H9 (cell line): ENCODE measurements at regions not wholly inside any gene's neighbourhood (a gene's known extent, or its start where the extent isn't known, plus 50 kb on each side); places are given as distances from the start of the nearest gene placed in this dataset.

Experiments
- DNase-seq: peaks from one replicate; pipeline ENCODE4 v3.0.0-alpha.2; 2017
- H2AFZ ChIP-seq: one replicate; pipeline ENCODE4 v1.6.1; 2013; ENCODE audit warnings: mild to moderate bottlenecking, low read length, control low read depth, moderate library complexity
- H2AK5ac ChIP-seq: 2 replicates; pipeline ENCODE4 v1.6.1; 2013; ENCODE audit warnings: low read length, control low read depth, mixed read lengths; ENCODE audit not compliant: insufficient read length
- H2BK120ac ChIP-seq: one replicate; pipeline ENCODE4 v1.6.1; 2013; ENCODE audit warnings: low read depth, mild to moderate bottlenecking, low read length, control low read depth, inconsistent platforms; ENCODE audit not compliant: poor library complexity, severe bottlenecking
- H2BK12ac ChIP-seq: 2 replicates; pipeline ENCODE4 v1.6.1; 2013; ENCODE audit warnings: low read length, control low read depth, mixed read lengths, low read depth; ENCODE audit not compliant: insufficient read length
- H2BK15ac ChIP-seq: 2 replicates; pipeline ENCODE4 v1.6.1; 2013; ENCODE audit warnings: low read depth, low read length, control low read depth
- H2BK20ac ChIP-seq: one replicate; pipeline ENCODE4 v1.6.1; 2013; ENCODE audit warnings: low read depth, mild to moderate bottlenecking, low read length, control low read depth, inconsistent platforms; ENCODE audit not compliant: poor library complexity, severe bottlenecking
- H2BK5ac ChIP-seq: 2 replicates; pipeline ENCODE4 v1.6.1; 2013; ENCODE audit warnings: low read length, control low read depth, mixed read lengths; ENCODE audit not compliant: insufficient read length
- H3K14ac ChIP-seq: 2 replicates; pipeline ENCODE4 v1.6.1; 2013; ENCODE audit warnings: low read length, control low read depth; ENCODE audit not compliant: insufficient read depth
- H3K18ac ChIP-seq: 2 replicates; pipeline ENCODE4 v1.6.1; 2013; ENCODE audit warnings: low read depth, mild to moderate bottlenecking, mixed read lengths, low read length, control low read depth; ENCODE audit not compliant: insufficient read length
- H3K23ac ChIP-seq: 2 replicates; pipeline ENCODE4 v1.6.1; 2013; ENCODE audit warnings: low read length, control low read depth, mixed read lengths, low read depth; ENCODE audit not compliant: insufficient read length
- H3K23me2 ChIP-seq: 2 replicates; pipeline ENCODE4 v1.6.1; 2013; ENCODE audit warnings: low read depth, mild to moderate bottlenecking, mixed read lengths, low read length, control low read depth; ENCODE audit not compliant: insufficient read length, poor library complexity, severe bottlenecking
- H3K27ac ChIP-seq: 2 replicates; pipeline ENCODE4 v1.5.1; 2013; ENCODE audit warnings: low read length, control low read depth, mixed read lengths, low read depth; ENCODE audit not compliant: insufficient read length
- H3K27me3 ChIP-seq: 2 replicates; pipeline ENCODE4 v1.6.1; 2013; ENCODE audit warnings: low read length, control low read depth, inconsistent platforms; ENCODE audit not compliant: insufficient read depth
- H3K4ac ChIP-seq: 2 replicates; pipeline ENCODE4 v1.6.1; 2013; ENCODE audit warnings: low read depth, mild to moderate bottlenecking, control low read depth, inconsistent platforms, low read length, moderate library complexity
- H3K4me1 ChIP-seq: 2 replicates; pipeline ENCODE4 v1.6.1; 2013; ENCODE audit warnings: low read length, control low read depth, inconsistent platforms; ENCODE audit not compliant: insufficient read depth
- H3K4me2 ChIP-seq: 2 replicates; pipeline ENCODE4 v1.6.1; 2013; ENCODE audit warnings: low read length, control low read depth, mixed read lengths; ENCODE audit not compliant: insufficient read length, insufficient read depth
- H3K56ac ChIP-seq: 2 replicates; pipeline ENCODE4 v1.6.1; 2013; ENCODE audit warnings: low read depth, mild to moderate bottlenecking, mixed read lengths, low read length, control low read depth; ENCODE audit not compliant: insufficient read length
- H3K79me1 ChIP-seq: 2 replicates; pipeline ENCODE4 v1.6.1; 2013; ENCODE audit warnings: low read depth, mild to moderate bottlenecking, moderate library complexity, low read length, control low read depth, inconsistent platforms; ENCODE audit not compliant: insufficient read depth, poor library complexity, severe bottlenecking
- H3K79me2 ChIP-seq: 2 replicates; pipeline ENCODE4 v1.6.1; 2013; ENCODE audit warnings: low read length, control low read depth, inconsistent platforms; ENCODE audit not compliant: insufficient read depth
- H3K9ac ChIP-seq: 2 replicates; pipeline ENCODE4 v1.6.1; 2013; ENCODE audit warnings: low read length, control low read depth, mixed read lengths; ENCODE audit not compliant: insufficient read length; ENCODE audit errors: extremely low read depth
- H3K9me3 ChIP-seq: one replicate; pipeline ENCODE4 v1.6.1; 2013; ENCODE audit warnings: low read depth, low read length, inconsistent platforms; ENCODE audit not compliant: control insufficient read depth
- H3T11ph ChIP-seq: one replicate; pipeline ENCODE4 v1.6.1; 2013; ENCODE audit warnings: mild to moderate bottlenecking, low read length, control low read depth, inconsistent platforms
- H4K20me1 ChIP-seq: one replicate; pipeline ENCODE4 v1.6.1; 2013; ENCODE audit not compliant: control insufficient read depth, insufficient read length, insufficient read depth
- H4K5ac ChIP-seq: 2 replicates; pipeline ENCODE4 v1.6.1; 2013; ENCODE audit warnings: low read depth, mild to moderate bottlenecking, mixed read lengths, low read length, control low read depth; ENCODE audit not compliant: insufficient read length
- H4K8ac ChIP-seq: replicated peaks from 2 replicates; pipeline ENCODE4 v1.6.1; 2013; ENCODE audit warnings: low read length, control low read depth, mixed read lengths, low read depth; ENCODE audit not compliant: insufficient read length
- H4K91ac ChIP-seq: 2 replicates; pipeline ENCODE4 v1.6.1; 2013; ENCODE audit warnings: low read depth, mild to moderate bottlenecking, moderate library complexity, mixed read lengths, low read length, control low read depth; ENCODE audit not compliant: insufficient read length
- H3K27ac Mint-ChIP-seq, 3 experiments: 2 replicates in 2 of 3; 3 replicates in 1 of 3; pipeline ENCODE4 v1.8.0; 2020 to 2021; ENCODE audit warnings: mixed read lengths in 3 of 3, mild to moderate bottlenecking in 1 of 3, moderate library complexity in 1 of 3
- H3K27me3 Mint-ChIP-seq: 2 replicates; pipeline ENCODE4 v1.8.0; 2021; ENCODE audit warnings: low read depth, mild to moderate bottlenecking, moderate library complexity, mixed read lengths
- H3K36me3 Mint-ChIP-seq, 3 experiments: 2 replicates in 2 of 3; 3 replicates in 1 of 3; pipeline ENCODE4 v1.8.0; 2020 to 2021; ENCODE audit warnings: low read depth in 3 of 3, mixed read lengths in 3 of 3; ENCODE audit not compliant: insufficient read depth in 1 of 3
- H3K4me1 Mint-ChIP-seq, 2 experiments: 2 replicates each; pipeline ENCODE4 v1.8.0; 2020; ENCODE audit warnings: mixed read lengths in 2 of 2
- H3K4me3 Mint-ChIP-seq, 2 experiments: 2 replicates in 1 of 2; 3 replicates in 1 of 2; pipeline ENCODE4 v1.8.0; 2020 to 2021; ENCODE audit warnings: mild to moderate bottlenecking in 2 of 2, mixed read lengths in 2 of 2, moderate library complexity in 1 of 2
- H3K9me3 Mint-ChIP-seq, 2 experiments: 2 replicates in 1 of 2; 3 replicates in 1 of 2; pipeline ENCODE4 v1.8.0; 2020; ENCODE audit warnings: mild to moderate bottlenecking in 2 of 2, mixed read lengths in 2 of 2, moderate library complexity in 1 of 2
- WGBS: extraction: QIAGEN DNeasy Blood & Tissue Kit; methylation state at CpG from one replicate; pipeline ENCODE4 v1.1.7; 2013; ENCODE audit warnings: missing lambda C conversion rate, low lambda C conversion rate, mixed read lengths; ENCODE audit not compliant: insufficient read length; ENCODE audit errors: extremely low coverage; 5-methylcytosine and 5-hydroxymethylcytosine counted together
- TF ChIP-seq, protein P1 (sequence below): fragments of 200-600 bp; sonication (generic); conservative IDR thresholded peaks from 3 replicates; pipeline ENCODE4 v1.8.0; 2021; ENCODE audit warnings: antibody characterized with exemption, mild to moderate bottlenecking

DNA sequence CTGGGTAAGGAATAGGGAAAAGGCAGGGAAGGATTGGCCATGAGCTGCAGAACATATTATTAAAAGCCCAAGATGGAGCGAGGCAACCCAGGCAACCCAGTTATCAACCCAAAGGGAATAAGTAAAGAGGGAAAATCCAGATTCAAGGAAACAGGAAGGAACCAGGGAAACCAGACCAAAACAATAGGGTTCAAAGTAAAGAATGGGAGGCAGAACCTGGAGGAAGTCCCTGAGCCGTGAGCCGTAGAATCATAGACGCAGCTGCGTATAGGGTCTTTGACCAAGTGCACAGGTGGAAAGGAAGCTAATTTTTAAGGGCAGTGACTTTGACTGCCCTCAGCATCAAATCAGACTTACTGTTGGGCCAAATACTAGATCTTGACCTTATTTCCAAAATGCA, 98.5 kb upstream of the SRD5A3 start:
- WGBS = no CpG with 5 or more reads among the region's 5 CpGs

More for the DNA sequence above, 98.5 kb upstream of the SRD5A3 start:
- no peaks in the 10 kb centered on the region for H3K27me3 ChIP-seq
- no peaks in the 10 kb centered on the region for H3K23me2 ChIP-seq
- H3K4me3 Mint-ChIP-seq = no peak overlapping the region
- no peak overlapping the region for H3T11ph ChIP-seq
- H3K27ac Mint-ChIP-seq = no peak overlapping the region
- H3K4me1 ChIP-seq = 0 out of 2 replicates have a peak, but pooled peaks cover 4% of the 10 kb centered on the region
- no peak overlapping the region for H2BK120ac ChIP-seq
- no peak overlapping the region for H3K9ac ChIP-seq
- H2BK5ac ChIP-seq = no peak overlapping the region
- H3K79me1 ChIP-seq = no peaks in the 10 kb centered on the region
- no peak overlapping the region for H2BK20ac ChIP-seq
- no peaks in the 10 kb centered on the region for H3K36me3 Mint-ChIP-seq
- no peak overlapping the region for H2BK15ac ChIP-seq
- DNase-seq = no peak
- H2AFZ ChIP-seq = no peak overlapping the region
- no peak overlapping the region for H2AK5ac ChIP-seq
- H4K91ac ChIP-seq = no peak overlapping the region
- peaks cover 5 to 10% of the 10 kb centered on the region in 2 experiments for H3K4me1 Mint-ChIP-seq
- no peaks in the 10 kb centered on the region for H3K9me3 ChIP-seq
- H4K8ac ChIP-seq = no peak overlapping the region
- H3K9me3 Mint-ChIP-seq = no peaks in the 10 kb centered on the region
- H2BK12ac ChIP-seq = no peak overlapping the region
- H3K18ac ChIP-seq = no peak overlapping the region
- H3K56ac ChIP-seq = no peak overlapping the region
- no peak overlapping the region for H4K5ac ChIP-seq
- no peaks in the 10 kb centered on the region for H3K79me2 ChIP-seq
- TF ChIP-seq, protein P1, sequence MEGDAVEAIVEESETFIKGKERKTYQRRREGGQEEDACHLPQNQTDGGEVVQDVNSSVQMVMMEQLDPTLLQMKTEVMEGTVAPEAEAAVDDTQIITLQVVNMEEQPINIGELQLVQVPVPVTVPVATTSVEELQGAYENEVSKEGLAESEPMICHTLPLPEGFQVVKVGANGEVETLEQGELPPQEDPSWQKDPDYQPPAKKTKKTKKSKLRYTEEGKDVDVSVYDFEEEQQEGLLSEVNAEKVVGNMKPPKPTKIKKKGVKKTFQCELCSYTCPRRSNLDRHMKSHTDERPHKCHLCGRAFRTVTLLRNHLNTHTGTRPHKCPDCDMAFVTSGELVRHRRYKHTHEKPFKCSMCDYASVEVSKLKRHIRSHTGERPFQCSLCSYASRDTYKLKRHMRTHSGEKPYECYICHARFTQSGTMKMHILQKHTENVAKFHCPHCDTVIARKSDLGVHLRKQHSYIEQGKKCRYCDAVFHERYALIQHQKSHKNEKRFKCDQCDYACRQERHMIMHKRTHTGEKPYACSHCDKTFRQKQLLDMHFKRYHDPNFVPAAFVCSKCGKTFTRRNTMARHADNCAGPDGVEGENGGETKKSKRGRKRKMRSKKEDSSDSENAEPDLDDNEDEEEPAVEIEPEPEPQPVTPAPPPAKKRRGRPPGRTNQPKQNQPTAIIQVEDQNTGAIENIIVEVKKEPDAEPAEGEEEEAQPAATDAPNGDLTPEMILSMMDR = no peak
- H3K27me3 Mint-ChIP-seq = peaks cover 1% of the 10 kb centered on the region; the same call in 1 of the 2 replicates
- H3K23ac ChIP-seq = no peak overlapping the region
- H3K4ac ChIP-seq = no peak overlapping the region
- H4K20me1 ChIP-seq = no peaks in the 10 kb centered on the region
- H3K14ac ChIP-seq = no peak overlapping the region
- no peak overlapping the region for H3K4me2 ChIP-seq
- no peak overlapping the region for H3K27ac ChIP-seq
